ENCODE measurements at regions not wholly inside any gene's neighbourhood (a gene's known extent, or its start where the extent isn't known, plus 50 kb on each side); places are given as distances from the start of the nearest gene placed in this dataset.
A peak's percentile ranks its signal among the peaks of the same experiment; 100 is the strongest.

GRCh38 chr3:64761729-64762128, 73.9 kb upstream of the ADAMTS9 start:
- H3K9me3 Mint-ChIP-seq (ENCODE audit: low read depth) = no peaks in the 10 kb centered on the region
- no peak overlapping the region for H3K27ac Mint-ChIP-seq (ENCODE audit: unreplicated experiment)
- peaks cover 16% of the 10 kb centered on the region for H3K4me1 Mint-ChIP-seq (ENCODE audit: low read depth)
- DNase-seq (ENCODE audit: low spot score) = no peak
- H3K27me3 Mint-ChIP-seq (ENCODE audit: low read depth) = no peaks in the 10 kb centered on the region
- H3K4me3 Mint-ChIP-seq (ENCODE audit: unreplicated experiment) = no peak overlapping the region
- H3K36me3 Mint-ChIP-seq (ENCODE audit: low read depth) = no peaks in the 10 kb centered on the region
- no peak for TF ChIP-seq CTCF (IDR thresholded peaks at IDR 0.05)

GRCh38 chr3:64760258-64760657, 72.5 kb upstream of the ADAMTS9 start:
- no peaks in the 10 kb centered on the region for H3K27me3 Mint-ChIP-seq (ENCODE audit: low read depth)
- H3K9me3 Mint-ChIP-seq (ENCODE audit: low read depth) = peaks cover 3% of the 10 kb centered on the region
- H3K36me3 Mint-ChIP-seq (ENCODE audit: low read depth) = no peaks in the 10 kb centered on the region
- no peak overlapping the region for H3K4me3 Mint-ChIP-seq (ENCODE audit: unreplicated experiment)
- TF ChIP-seq CTCF (IDR thresholded peaks at IDR 0.05) = no peak
- DNase-seq (ENCODE audit: low spot score) = no peak
- H3K27ac Mint-ChIP-seq (ENCODE audit: unreplicated experiment) = no peak overlapping the region
- peaks cover 15% of the 10 kb centered on the region for H3K4me1 Mint-ChIP-seq (ENCODE audit: low read depth)

- no peak overlapping the region for H3K4me3 Mint-ChIP-seq (ENCODE audit: unreplicated experiment)
- H3K27me3 Mint-ChIP-seq (ENCODE audit: low read depth) = no peaks in the 10 kb centered on the region
- H3K9me3 Mint-ChIP-seq (ENCODE audit: low read depth) = peaks cover 3% of the 10 kb centered on the region
- TF ChIP-seq CTCF (IDR thresholded peaks at IDR 0.05) = no peak
- DNase-seq (ENCODE audit: low spot score) = no peak
- no peak overlapping the region for H3K27ac Mint-ChIP-seq (ENCODE audit: unreplicated experiment)
- peaks cover 15% of the 10 kb centered on the region for H3K4me1 Mint-ChIP-seq (ENCODE audit: low read depth)
- H3K36me3 Mint-ChIP-seq (ENCODE audit: low read depth) = no peaks in the 10 kb centered on the region
Observed at GRCh38 chr3:64759811-64760210, 72.0 kb upstream of the ADAMTS9 start.

- peaks cover 15% of the 10 kb centered on the region for H3K4me1 Mint-ChIP-seq (ENCODE audit: low read depth)
- H3K9me3 Mint-ChIP-seq (ENCODE audit: low read depth) = peaks cover 11% of the 10 kb centered on the region
- H3K4me3 Mint-ChIP-seq (ENCODE audit: unreplicated experiment) = no peak overlapping the region
- peaks cover 3% of the 10 kb centered on the region for H3K36me3 Mint-ChIP-seq (ENCODE audit: low read depth)
- TF ChIP-seq CTCF (IDR thresholded peaks at IDR 0.05) = no peak
- H3K27me3 Mint-ChIP-seq (ENCODE audit: low read depth) = no peaks in the 10 kb centered on the region
- DNase-seq (ENCODE audit: low spot score) = no peak
- H3K27ac Mint-ChIP-seq (ENCODE audit: unreplicated experiment) = peak overlapping the region; percentile 28
Observed at GRCh38 chr3:64756398-64756986, 68.7 kb upstream of the ADAMTS9 start.

- H3K4me1 Mint-ChIP-seq (ENCODE audit: low read depth) = no peaks in the 10 kb centered on the region
Observed at GRCh38 chr3:64748244-64748904, 60.6 kb upstream of the ADAMTS9 start.

More at GRCh38 chr3:64748244-64748904, 60.6 kb upstream of the ADAMTS9 start:
- Mint-ChIP-seq H3K9me3 (ENCODE audit: low read depth) (peaks cover 4% of the 10 kb centered on the region), H3K27ac (ENCODE audit: unreplicated experiment) (no peak overlapping the region), H3K27me3 (ENCODE audit: low read depth) (no peaks in the 10 kb centered on the region), H3K4me3 (ENCODE audit: unreplicated experiment) (no peak overlapping the region), H3K36me3 (ENCODE audit: low read depth) (no peaks in the 10 kb centered on the region)
- TF ChIP-seq CTCF (IDR thresholded peaks at IDR 0.05) = no peak
- DNase-seq (ENCODE audit: low spot score) = no peak
